Ovary (tissue), 7 donors: ENCODE measurements at regions not wholly inside any gene's neighbourhood (a gene's known extent, or its start where the extent isn't known, plus 50 kb on each side); places are given as distances from the start of the nearest gene placed in this dataset.

Experiments used
- DNase-seq, 5 donors: peaks; one replicate each; pipeline ENCODE4 v3.0.0-alpha.2; 2019 to 2020
- H3K27ac ChIP-seq, 2 donors: fragments of 200-600 bp; one replicate each; pipeline versions ENCODE4 v1.5.1 to v1.8.0; 2019 to 2022
- H3K27me3 ChIP-seq: fragments of 200-600 bp; one replicate; pipeline ENCODE4 v1.8.0; 2022
- H3K36me3 ChIP-seq: fragments of 200-600 bp; sonication (generic); one replicate; pipeline ENCODE4 v1.5.1; 2019
- H3K4me1 ChIP-seq: one replicate; pipeline ENCODE4 v1.8.1; 2013; ENCODE audit warnings: mild to moderate bottlenecking, moderate library complexity; ENCODE audit not compliant: insufficient read depth
- H3K4me3 ChIP-seq: fragments of 200-600 bp; sonication (generic); one replicate; pipeline ENCODE4 v1.5.1; 2017
- H3K9me3 ChIP-seq, 2 donors: fragments of 200-600 bp in 1 of 2; sonication (generic) in 1 of 2; one replicate each; pipeline versions ENCODE4 v1.5.1 to v1.8.1; 2013 to 2019; ENCODE audit warnings: mild to moderate bottlenecking in 1 of 2, moderate library complexity in 1 of 2
- CTCF ChIP-seq, 3 donors: fragments of 450-650 bp in 2 of 3; fragments of 200-600 bp in 1 of 3; IDR thresholded peaks; one replicate each; pipeline versions ENCODE4 v1.5.1 to v1.8.0; 2016 to 2022; ENCODE audit warnings: antibody characterized with exemption in 3 of 3, mild to moderate bottlenecking in 1 of 3
- EP300 ChIP-seq: sonication (generic); formaldehyde crosslinking; IDR thresholded peaks from one replicate; pipeline ENCODE4 v1.6.1; 2017; ENCODE audit warnings: antibody characterized with exemption
- POLR2A ChIP-seq: fragments of 450-650 bp; IDR thresholded peaks from one replicate; pipeline ENCODE4 v1.6.1; 2017; ENCODE audit warnings: antibody characterized with exemption, mild to moderate bottlenecking, moderate library complexity
- WGBS, 3 donors: extraction: QIAGEN DNeasy Blood & Tissue Kit in 1 of 3; methylation state at CpG; one replicate each; pipeline versions ENCODE4 v1.1.5 to v1.1.7; 2013 to 2017; 5-methylcytosine and 5-hydroxymethylcytosine counted together
- intact Hi-C, 4 donors: fragments of 100-400 bp; cut with DNase I; formaldehyde crosslinking; loops; one replicate each; pipeline versions ENCODE4 v1.11.0 to v1.15.1; 2022 to 2023
- donor health status: DM: no; HTN: no; CAD: no; lungs with moderate emphysema.
- donor health status: DM: no; HTN: no; CAD: no.
- donor health status: Bipolar disorder and iron deficiency.
- donor health status: DM: no; HTN: no; CAD: no.
- donor health status: DM: yes; HTN: yes; CAD: no.

GRCh38 chr3:55296030-55296429 is 191.1 kb downstream of the WNT5A start:
- H3K27ac ChIP-seq: no peak overlapping the region
- no peaks in the 10 kb centered on the region for H3K4me1 ChIP-seq
- no peak for DNase-seq
- no peaks in the 10 kb centered on the region for H3K9me3 ChIP-seq
- WGBS, 3 donors: 90 to 98% (median 92%) methylated on average over 2 of the region's 2 CpGs
- H3K27me3 ChIP-seq: no peaks in the 10 kb centered on the region
- intact Hi-C loops: loop anchor here in 1 of 4 donors (5.0 kb wide), 1 partner anchor 1629 kb away; no protein-coding TSS in a partner anchor
- TF ChIP-seq CTCF (IDR thresholded peaks at IDR 0.05) (no peak), EP300 (no peak), POLR2A (no peak)
- H3K36me3 ChIP-seq: no peaks in the 10 kb centered on the region
- no peak overlapping the region for H3K4me3 ChIP-seq

- H3K36me3 ChIP-seq: no peaks in the 10 kb centered on the region
- DNase-seq: no peak
- no peaks in the 10 kb centered on the region for H3K27me3 ChIP-seq
- no peaks in the 10 kb centered on the region for H3K4me1 ChIP-seq
- TF ChIP-seq POLR2A (no peak), EP300 (no peak), CTCF (IDR thresholded peaks at IDR 0.05) (no peak)
- intact Hi-C loops: no loop called here
- no peak overlapping the region for H3K4me3 ChIP-seq
- H3K27ac ChIP-seq: no peak overlapping the region
- no peaks in the 10 kb centered on the region for H3K9me3 ChIP-seq
- WGBS, 3 donors: 84 to 92% (median 85%) methylated on average over 2 of the region's 2 CpGs
These were observed 192.5 kb downstream of the WNT5A start for GRCh38 chr3:55294557-55294956.

- no peaks in the 10 kb centered on the region for H3K9me3 ChIP-seq
- no peak overlapping the region for H3K4me3 ChIP-seq
- H3K36me3 ChIP-seq: no peaks in the 10 kb centered on the region
- H3K4me1 ChIP-seq: no peaks in the 10 kb centered on the region
- no peak for TF ChIP-seq POLR2A
- TF ChIP-seq CTCF (IDR thresholded peaks at IDR 0.05): no peak
- TF ChIP-seq EP300: no peak
- H3K27me3 ChIP-seq: no peaks in the 10 kb centered on the region
- H3K27ac ChIP-seq: no peak overlapping the region
- intact Hi-C loops: no loop called here
- 26 to 37% (median 34%) methylated on average over 9 of the region's 9 CpGs for WGBS, 3 donors
- no peak for DNase-seq
These were observed 194.7 kb downstream of the WNT5A start for GRCh38 chr3:55292360-55292759.

- Histone ChIP-seq H3K9me3 (no peaks in the 10 kb centered on the region), H3K27ac (no peak overlapping the region), H3K27me3 (no peaks in the 10 kb centered on the region), H3K4me3 (no peak overlapping the region), H3K4me1 (no peaks in the 10 kb centered on the region), H3K36me3 (no peaks in the 10 kb centered on the region)
- intact Hi-C loops: no loop called here
- TF ChIP-seq CTCF (IDR thresholded peaks at IDR 0.05) (no peak), EP300 (no peak)
- no peak for DNase-seq
These were observed 198.4 kb downstream of the WNT5A start for GRCh38 chr3:55288657-55289056.

GRCh38 chr3:55286693-55287092 is 200.4 kb downstream of the WNT5A start:
- Histone ChIP-seq H3K9me3 (no peaks in the 10 kb centered on the region), H3K27me3 (no peaks in the 10 kb centered on the region), H3K4me3 (no peak overlapping the region), H3K27ac (no peak overlapping the region), H3K4me1 (no peaks in the 10 kb centered on the region), H3K36me3 (no peaks in the 10 kb centered on the region)
- DNase-seq: no peak
- TF ChIP-seq CTCF (IDR thresholded peaks at IDR 0.05) (no peak), POLR2A (no peak), EP300 (no peak)
- 37 to 40% (median 40%) methylated on average over 1 of the region's 1 CpG for WGBS, 3 donors
- intact Hi-C loops: no loop called here
